SH-SY5Y (cell line): ENCODE measurements at regions not wholly inside any gene's neighbourhood (a gene's known extent, or its start where the extent isn't known, plus 50 kb on each side); places are given as distances from the start of the nearest gene placed in this dataset.
A peak's percentile ranks its signal among the peaks of the same experiment; 100 is the strongest.

Source experiments
- GATA2 ChIP-seq: IDR thresholded peaks from 2 replicates; pipeline ENCODE4 v1.6.1; 2011; ENCODE audit warnings: mild to moderate bottlenecking, low read depth, low read length
- GATA3 ChIP-seq: IDR thresholded peaks from 2 replicates; pipeline ENCODE4 v1.6.1; 2011; ENCODE audit warnings: low read depth, mild to moderate bottlenecking, low read length, moderate library complexity

DNA sequence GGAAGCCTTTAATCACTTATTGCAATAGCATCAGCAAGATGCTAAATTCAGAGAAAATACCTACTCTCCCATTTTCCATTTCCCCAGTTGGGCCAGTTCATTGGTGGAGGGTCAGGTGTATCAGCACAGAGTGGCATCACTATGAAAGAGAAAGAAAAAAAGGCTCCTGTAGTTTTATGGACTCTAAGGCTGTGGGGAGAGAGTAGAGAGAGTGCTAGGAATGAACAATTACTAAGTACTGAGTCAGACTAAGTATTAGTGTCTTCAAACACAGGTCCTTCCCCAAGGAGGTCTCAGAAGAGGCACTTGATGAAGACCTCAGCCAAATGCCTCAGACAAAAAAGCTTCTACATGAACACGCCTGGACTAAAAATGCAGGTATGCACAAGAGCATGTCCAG is 1061.9 kb downstream of the FSTL5 start:
- no peak for TF ChIP-seq GATA2
- TF ChIP-seq GATA3, result no peak

DNA sequence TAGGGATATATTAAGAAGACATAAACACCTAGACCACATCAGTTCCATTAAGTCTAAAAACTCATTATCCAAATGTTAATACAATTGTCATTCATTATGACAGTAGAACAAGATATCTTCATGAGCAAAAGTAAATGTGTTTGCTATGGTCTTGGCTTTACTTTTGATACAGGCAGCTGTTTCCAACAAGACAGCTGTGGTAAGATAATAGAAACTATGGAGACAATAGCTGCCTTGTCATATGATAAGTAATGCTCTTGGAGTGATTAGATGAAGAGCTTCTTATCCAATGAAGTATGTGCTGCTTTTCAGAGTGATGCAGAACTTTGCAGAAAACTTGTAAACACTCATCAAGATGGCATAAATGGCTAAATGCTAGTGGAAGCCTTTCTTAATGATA is 1066.0 kb downstream of the FSTL5 start:
- no peak for TF ChIP-seq GATA3
- TF ChIP-seq GATA2, result no peak

DNA sequence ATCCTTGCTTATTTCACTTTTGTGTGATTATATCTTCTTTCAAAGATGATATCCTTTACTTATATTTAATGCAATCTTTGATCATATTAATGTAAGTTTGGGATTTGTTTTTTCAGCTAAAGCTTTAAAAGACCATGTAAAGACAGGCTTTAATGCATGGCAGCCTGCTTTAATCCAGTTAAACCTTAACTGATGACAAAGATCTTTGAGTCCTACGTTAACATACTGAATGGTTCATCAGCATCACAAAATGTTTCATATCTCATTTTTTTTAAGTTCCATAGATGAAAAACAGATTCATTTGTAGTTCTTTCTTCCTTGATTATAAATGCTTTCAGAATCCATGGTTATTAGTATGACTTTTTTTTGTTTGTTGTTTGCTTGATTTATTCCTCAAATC is 1102.8 kb downstream of the FSTL5 start:
- TF ChIP-seq GATA2 (no peak), GATA3 (peak; percentile 84)
